ENCODE measurements at regions not wholly inside any gene's neighbourhood (a gene's known extent, or its start where the extent isn't known, plus 50 kb on each side); places are given as distances from the start of the nearest gene placed in this dataset.
"Not testable (repeated sequence)": the region's sequence is repeated elsewhere in the genome, so short reads cannot be mapped to it uniquely, and the experiment has no call there.

DNA sequence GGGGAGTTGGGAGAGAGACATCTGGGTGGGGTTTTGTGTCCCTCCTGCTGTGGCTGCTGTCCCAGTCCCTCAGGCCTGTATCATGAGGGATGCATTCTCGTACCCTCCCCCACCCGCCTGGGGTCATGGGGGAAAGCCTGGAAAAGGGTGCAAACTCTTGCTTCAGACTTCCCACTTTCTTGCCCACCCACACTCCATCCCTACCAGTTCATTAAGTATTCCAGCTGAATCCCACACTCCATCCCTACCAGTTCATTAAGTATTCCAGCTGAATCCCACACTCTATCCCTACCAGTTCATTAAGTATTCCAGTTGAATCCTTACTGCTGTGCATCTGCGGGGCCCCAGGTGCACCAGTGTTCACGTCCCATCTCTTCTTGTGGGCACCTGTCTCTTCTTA lies 116.3 kb downstream of the ACAA2 start:
- no peak for DNase-seq (ENCODE audit: low read depth in 4 of 4, low spot score in 2 of 4)

DNA sequence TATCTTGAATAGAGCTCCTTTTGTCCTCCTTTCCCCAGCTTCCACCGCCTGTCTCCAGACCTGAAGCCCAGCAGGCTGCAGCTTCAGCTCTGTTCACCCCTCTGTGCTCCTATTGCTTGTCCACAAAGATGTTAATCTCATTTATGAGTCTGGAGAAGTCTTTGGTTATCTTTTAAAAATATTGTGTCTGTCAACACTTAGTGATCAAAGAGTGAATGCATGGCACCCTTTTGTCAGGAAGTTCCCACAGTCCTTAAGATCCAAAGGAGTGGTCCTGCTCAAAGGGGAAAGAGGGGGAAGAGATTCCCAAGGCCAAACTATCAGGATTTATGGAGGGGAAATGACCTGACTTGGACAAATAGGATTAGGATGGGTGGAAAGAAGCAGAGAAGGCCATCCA lies 118.9 kb downstream of the ACAA2 start:
- DNase-seq (ENCODE audit: low read depth in 4 of 4, low spot score in 2 of 4), result no peak

- DNase-seq (ENCODE audit: low read depth in 4 of 4, low spot score in 2 of 4), result no peak
Measured at GRCh38 chr18:49693717-49694005, 119.7 kb downstream of the ACAA2 start.

DNA sequence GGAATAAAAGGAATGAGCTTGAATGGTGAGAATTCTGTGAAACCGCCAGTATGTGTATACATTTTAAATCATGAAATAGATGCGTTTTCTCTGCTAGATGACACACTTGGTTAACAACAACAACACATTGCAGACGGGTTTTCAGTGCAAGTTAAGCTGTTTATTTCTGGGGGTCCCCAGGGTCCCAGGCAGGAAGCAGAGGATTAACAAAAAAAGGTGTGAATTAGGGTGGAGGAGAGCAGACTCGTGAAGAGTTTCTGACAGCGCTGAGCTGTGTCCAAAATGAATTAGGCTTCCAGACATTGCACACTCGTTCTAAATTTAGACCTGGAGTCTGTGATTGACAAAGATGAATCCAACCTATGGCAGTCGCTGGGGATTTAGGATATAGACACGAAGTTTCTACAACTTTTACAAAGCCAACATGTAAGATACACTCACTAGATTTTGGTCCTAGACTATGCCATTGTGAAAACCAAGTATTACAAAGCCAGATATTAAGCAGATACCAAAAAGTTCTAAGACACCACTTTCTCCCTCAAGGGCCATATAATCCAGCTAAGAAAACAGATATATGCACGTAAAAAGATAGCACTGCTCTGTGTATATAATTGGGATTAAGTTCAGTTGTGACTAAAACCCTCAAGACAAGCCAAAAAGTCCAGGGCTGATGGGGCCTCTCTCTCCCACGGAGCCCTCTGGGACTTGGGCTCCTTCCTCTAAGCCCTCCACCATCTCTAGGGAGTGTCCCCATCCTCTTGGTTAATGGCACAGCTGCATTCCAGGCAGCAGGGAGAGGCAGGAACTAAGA lies 120.2 kb downstream of the ACAA2 start:
- DNase-seq (ENCODE audit: low read depth in 4 of 4, low spot score in 2 of 4), result no peak

GRCh38 chr18:49691177-49691608 lies 122.1 kb downstream of the ACAA2 start:
- DNase-seq (ENCODE audit: low read depth in 4 of 4, low spot score in 2 of 4), result no peak

DNA sequence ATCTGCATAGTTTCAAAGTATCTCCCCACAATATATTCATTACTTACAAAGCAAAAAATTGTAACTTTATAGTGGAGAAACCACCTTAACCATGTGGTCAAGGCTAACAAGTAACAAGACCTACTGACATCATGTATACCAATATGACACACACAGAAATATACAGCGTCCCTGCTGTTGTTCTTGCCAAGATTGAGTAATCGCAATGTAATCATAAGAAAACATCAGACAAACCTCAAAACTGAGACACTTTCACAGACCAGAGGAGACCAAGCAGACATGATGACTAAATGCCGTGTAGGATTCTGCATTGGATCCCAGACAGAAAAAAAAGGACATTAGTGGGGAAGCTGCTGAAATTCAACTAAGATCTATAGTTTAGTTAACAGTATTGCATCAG lies 123.0 kb downstream of the ACAA2 start:
- no peak for DNase-seq (ENCODE audit: low read depth in 4 of 4, low spot score in 2 of 4)

GRCh38 chr18:49685231-49685942 lies 123.5 kb downstream of the LIPG start:
- no peak for DNase-seq (ENCODE audit: low read depth in 4 of 4, low spot score in 2 of 4)

GRCh38 chr18:49682803-49683190 lies 120.9 kb downstream of the LIPG start:
- not testable (repeated sequence) for DNase-seq (ENCODE audit: low read depth in 4 of 4, low spot score in 2 of 4)

GRCh38 chr18:49682173-49682802 lies 120.4 kb downstream of the LIPG start:
- no peak for DNase-seq (ENCODE audit: low read depth in 4 of 4, low spot score in 2 of 4)

- DNase-seq (ENCODE audit: low read depth in 4 of 4, low spot score in 2 of 4), result no peak
Measured at GRCh38 chr18:49681387-49681786, 119.5 kb downstream of the LIPG start.

- DNase-seq (ENCODE audit: low read depth in 4 of 4, low spot score in 2 of 4), result no peak
Measured at GRCh38 chr18:49678440-49678839, 116.6 kb downstream of the LIPG start.

DNA sequence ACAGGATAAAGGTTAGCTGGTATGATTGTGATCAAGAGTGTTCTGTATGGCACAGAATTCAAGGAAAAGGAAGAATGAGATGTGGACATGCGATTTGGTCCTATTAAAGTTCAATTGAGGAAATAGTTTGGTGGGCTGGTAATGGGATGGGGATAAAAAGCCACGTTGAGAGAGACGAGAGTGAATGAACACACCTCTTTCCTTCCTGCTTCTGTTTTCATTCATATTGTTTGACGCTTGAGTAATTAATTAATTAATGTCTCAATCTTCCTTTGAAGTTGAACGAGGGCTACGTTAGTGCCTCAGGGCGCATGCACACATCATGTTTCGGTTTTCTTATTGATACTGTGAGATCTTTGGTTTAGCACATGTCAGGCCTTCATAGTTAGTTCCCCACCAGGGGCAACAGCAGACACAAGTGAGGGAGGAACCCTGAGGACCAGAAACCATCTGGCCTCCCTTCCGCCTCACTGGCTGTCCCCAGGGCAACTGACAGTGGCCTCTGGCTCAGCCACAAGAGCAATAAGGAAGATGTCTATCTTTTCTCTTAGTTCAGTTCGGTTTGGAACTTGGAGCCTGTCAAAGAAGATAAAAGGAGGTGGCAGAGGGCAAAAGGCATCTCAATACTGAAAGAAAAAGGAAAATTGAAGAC lies 116.0 kb downstream of the LIPG start:
- DNase-seq (ENCODE audit: low read depth in 4 of 4, low spot score in 2 of 4), result no peak

- DNase-seq (ENCODE audit: low read depth in 4 of 4, low spot score in 2 of 4), result no peak
Measured at GRCh38 chr18:49677081-49677480, 115.2 kb downstream of the LIPG start.

- DNase-seq (ENCODE audit: low read depth in 4 of 4, low spot score in 2 of 4), result no peak
Measured at GRCh38 chr18:49673281-49673680, 111.4 kb downstream of the LIPG start.

- no peak for DNase-seq (ENCODE audit: low read depth in 4 of 4, low spot score in 2 of 4)
Measured at GRCh38 chr18:49672853-49673252, 111.0 kb downstream of the LIPG start.

DNA sequence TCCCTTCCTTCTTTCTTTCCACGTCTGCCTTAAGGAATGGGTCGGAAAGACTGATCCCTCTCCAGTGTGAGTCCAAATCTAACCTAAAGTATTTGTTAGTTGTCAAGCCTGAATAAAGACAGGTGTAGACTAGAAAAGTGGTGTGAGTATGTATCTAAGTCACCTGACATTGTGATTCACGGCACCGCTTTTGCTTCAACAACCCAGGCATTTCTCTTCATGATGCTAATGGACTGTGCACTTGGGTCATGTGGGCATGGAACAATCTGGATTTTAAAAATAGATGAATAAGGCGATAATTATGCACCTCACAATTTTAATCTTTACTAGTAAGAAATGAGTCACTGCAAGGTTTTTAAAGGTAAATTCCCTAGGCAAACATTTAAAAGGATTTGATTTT lies 107.5 kb downstream of the LIPG start:
- DNase-seq (ENCODE audit: low read depth in 4 of 4, low spot score in 2 of 4), result no peak

- DNase-seq (ENCODE audit: low read depth in 4 of 4, low spot score in 2 of 4), result peak in 2 of 4 donors; percentile 32 to 48
Measured at GRCh38 chr18:49668574-49669275, 106.9 kb downstream of the LIPG start.

- no peak for DNase-seq (ENCODE audit: low read depth in 4 of 4, low spot score in 2 of 4)
Measured at GRCh38 chr18:49667462-49667861, 105.6 kb downstream of the LIPG start.

GRCh38 chr18:49666045-49666775 lies 104.4 kb downstream of the LIPG start:
- DNase-seq (ENCODE audit: low read depth in 4 of 4, low spot score in 2 of 4), result no peak
